K562 (cell line): ENCODE measurements at regions not wholly inside any gene's neighbourhood (a gene's known extent, or its start where the extent isn't known, plus 50 kb on each side); places are given as distances from the start of the nearest gene placed in this dataset.

Source experiments
- CBX2 ChIP-seq: fragments of 200-600 bp; sonication (generic); IDR thresholded peaks from one replicate; pipeline ENCODE4 v1.6.1; 2012; ENCODE audit warnings: mild to moderate bottlenecking, low read length, inconsistent platforms; ENCODE audit not compliant: insufficient read depth, poor library complexity, severe bottlenecking
- GTF2F1 ChIP-seq: IDR thresholded peaks from 2 replicates; pipeline ENCODE4 v1.6.1; 2011; ENCODE audit warnings: low read depth, low read length, improper control_type of control experiment
- RNF2 ChIP-seq: sonication (generic); IDR thresholded peaks from 2 replicates; pipeline ENCODE4 v1.6.1; 2016

GRCh38 chr15:46872981-46873330 is 844.3 kb upstream of the SEMA6D start:
- TF ChIP-seq GTF2F1, result no peak
- TF ChIP-seq CBX2, result no peak
- no peak for TF ChIP-seq RNF2
